ENCODE measurements at regions not wholly inside any gene's neighbourhood (a gene's known extent, or its start where the extent isn't known, plus 50 kb on each side); places are given as distances from the start of the nearest gene placed in this dataset.
"Not testable (repeated sequence)": the region's sequence is repeated elsewhere in the genome, so short reads cannot be mapped to it uniquely, and the experiment has no call there.

DNA sequence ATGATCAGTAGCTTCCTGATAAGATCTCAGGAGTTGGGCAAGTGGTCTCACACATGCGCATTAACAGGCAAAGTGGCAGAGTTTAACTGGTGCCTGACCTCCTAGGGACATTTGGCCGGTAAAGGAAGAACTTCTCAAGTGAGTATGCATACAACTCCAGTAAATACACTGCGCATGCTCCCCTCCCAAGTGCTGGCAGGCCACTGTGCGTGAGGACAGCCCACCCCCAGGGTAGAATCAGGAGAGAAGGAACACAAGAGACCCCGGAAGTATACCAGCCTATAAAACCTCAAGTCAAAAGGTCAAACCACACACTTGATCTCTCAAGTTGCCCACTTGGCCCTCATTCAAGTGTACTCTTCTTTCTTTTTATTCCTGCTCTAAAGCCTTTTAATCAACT, 225.5 kb upstream of the ANKRD50 start:
- DNase-seq = no peak

DNA sequence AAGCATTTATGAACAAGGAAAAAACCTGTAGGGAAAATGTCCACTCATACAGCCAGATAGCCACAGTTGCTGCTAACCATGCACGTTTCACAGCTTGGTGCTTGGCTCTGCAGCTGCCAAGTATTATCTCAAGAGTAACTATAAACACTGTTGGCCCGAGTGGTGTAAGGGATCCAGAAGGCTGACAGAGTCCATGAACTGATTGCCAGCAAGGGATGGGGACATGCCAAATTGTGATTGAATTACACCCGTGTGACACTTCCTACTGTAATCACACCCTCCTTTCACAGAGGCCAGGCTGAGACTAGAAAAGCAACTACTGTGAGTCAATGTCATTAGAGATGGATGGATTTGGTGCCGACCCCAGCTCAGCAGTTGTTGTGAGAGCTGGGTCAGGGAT, 223.9 kb upstream of the ANKRD50 start:
- DNase-seq = no peak

DNA sequence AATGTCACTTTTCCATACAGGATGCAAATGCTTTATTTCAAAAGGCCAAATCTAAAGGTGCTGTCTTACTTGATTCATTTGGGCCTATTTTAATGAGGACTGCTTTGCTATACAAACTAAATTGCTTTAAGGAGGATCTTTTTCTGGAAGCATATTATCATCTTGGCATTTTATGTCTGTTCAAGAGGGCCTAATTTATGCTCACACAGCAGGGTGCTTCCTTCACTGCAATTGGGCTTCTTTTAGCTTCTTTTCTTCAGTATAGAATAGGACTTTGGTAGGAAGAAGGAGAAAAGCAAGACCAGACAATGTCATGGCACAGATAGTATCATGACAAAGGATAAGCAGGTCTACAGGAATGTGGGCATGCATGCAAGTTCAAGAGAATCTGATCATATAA, 222.4 kb upstream of the ANKRD50 start:
- DNase-seq = no peak

DNA sequence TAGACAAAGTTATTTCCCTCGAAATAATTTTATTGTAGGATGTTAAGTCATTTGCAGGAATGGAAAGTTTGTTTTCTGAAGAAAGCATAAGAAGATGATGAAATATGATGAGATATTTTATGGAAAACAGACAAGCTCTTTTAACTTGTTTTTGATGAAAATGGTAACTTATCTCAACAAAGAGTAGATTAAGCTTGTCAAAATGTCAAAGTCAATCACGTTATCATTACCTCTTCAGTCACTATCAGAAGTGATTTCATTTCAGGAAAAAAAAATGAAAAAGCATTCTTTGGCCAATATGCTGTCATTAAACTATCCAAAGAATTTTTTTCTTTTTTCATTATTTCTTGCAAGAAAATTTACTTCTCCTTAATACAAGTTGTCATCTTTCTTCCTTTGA, 221.0 kb upstream of the ANKRD50 start:
- no peak for DNase-seq

DNA sequence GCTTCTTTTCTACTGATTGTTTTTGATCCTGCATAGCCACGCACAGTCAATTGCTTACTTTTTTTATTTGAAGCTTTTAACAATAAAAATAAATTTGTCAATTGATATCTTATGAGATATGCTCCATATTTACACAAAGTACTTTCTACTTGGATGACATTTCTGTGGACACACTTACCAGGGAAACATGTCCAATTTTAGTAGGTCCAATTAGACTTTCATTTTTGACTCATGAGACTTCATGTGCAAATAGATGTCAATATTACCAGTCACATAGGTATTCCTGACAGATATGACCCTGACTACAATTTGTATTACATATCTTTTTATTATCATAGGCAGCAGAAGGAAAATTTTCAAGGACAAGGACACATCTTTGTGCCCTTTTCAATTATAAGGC, 219.9 kb upstream of the ANKRD50 start:
- no peak for DNase-seq

DNA sequence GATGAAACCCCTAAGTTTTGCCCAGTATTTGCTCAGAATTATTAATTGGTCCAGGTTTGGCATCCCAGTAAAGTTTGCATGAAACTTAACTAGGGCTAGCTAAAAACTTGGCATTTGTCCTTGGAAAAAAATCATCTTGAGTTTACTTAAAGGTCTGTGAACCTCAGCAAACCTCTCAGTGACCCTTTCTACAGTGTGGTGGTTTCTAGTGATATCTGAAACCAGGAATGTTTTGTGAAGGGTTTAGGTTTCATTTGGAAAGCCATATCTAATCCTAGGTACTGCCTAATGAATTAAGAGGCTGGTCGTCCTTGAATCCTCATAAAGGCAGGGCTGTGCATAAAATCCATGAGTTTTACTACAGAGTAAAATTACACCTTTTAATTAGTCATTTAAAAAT, 218.5 kb upstream of the ANKRD50 start:
- DNase-seq = no peak

DNA sequence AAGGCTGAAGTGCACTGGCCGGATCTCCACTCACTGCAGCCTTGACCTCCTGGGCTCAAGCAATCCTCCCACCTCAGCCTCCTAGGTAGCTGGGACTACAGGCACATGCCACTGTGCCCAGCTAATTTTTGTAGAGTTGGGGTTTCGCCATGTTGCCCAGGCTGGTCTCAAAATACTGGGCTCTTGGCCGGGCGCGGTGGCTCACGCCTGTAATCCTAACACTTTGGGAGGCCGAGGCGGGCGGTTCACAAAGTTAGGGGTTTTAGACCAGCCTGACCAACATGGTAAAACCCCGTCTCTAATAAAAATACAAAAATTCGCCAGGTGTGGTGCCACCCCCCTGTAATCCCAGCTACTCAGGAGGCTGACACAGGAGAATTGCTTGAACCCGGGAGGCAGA, 210.2 kb upstream of the ANKRD50 start:
- not testable (repeated sequence) for DNase-seq

DNA sequence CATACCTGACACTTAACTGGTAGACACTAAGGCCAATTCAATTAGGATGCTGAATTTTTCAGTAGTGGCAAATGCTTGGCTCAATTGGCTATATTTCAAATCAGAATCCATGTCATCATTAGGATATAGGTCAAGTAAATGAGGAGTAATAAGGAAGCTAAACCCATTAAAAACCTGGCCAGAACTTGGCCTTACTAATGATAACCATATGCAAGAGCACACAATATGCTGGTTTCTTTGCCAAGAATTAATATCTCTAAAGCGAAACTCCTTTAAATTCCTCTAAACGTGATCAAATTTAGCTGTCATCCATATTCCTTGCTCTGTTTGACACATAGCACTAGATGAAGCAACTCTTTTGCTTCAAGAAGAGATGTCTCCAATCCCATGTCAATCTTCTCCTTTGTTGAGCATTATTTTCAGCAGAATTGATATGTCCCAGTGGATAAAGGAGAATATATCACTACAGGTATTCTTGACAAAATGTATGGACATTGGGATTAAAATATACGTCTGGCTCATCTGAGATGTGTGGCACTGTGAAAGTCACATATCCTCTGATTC, 206.1 kb upstream of the ANKRD50 start:
- DNase-seq = no peak

DNA sequence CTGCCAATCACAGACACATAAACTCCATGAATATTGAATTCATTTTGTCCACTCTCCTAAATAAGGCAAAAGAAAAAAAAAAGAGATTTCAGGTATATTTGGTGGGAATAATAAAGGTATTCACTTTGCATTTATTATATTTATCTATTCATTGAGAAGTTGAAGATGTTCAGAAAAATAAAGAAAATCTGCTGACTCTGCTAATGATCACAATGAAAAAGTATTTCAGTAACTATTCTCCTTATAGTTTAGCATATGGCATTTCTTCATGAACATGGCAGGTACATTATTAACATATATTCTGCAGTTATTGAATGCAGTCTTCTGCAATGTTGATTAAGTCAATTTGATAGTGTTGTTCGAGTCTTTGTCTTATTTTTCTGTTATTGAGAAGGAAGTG, 202.5 kb upstream of the ANKRD50 start:
- no peak for DNase-seq

DNA sequence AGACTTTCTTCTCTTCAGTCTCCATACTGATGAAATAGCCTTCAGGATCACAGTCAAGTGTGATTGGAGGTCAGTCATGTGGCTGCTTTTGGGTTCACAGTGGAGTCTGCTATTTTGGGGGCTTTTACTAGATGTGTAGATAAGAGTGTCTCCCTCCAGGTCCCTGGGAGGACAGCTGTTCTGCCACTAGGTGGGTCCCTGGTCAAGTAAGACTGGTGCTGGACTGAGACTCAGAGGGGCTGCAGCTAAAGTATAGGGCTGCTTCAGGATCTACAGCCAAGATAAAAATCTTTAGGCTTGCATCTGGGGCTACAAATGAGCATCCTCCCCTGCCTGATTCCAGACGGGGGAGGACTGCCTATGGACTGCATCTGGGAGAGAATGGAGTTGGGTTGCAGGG, 200.7 kb upstream of the ANKRD50 start:
- no peak for DNase-seq

DNA sequence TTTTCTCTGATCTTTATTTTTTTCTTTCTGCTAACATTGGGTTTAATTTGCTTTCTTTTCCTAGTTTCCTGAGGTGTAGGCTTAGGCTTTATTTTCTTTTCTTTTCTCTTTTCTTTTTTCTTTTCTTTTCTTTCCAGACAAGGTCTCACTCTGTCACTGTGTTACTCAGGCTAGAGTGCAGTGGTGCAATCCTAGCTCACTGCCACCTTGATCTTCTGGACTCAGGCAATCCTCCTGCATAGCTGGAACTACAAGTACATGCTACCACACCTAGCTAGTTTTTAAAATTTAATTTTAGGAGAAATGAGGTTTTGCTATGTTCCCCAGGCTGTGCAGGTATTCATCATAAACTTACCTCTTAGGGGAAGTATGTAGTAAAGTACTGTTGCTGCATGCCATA, 197.8 kb upstream of the ANKRD50 start:
- DNase-seq = no peak

DNA sequence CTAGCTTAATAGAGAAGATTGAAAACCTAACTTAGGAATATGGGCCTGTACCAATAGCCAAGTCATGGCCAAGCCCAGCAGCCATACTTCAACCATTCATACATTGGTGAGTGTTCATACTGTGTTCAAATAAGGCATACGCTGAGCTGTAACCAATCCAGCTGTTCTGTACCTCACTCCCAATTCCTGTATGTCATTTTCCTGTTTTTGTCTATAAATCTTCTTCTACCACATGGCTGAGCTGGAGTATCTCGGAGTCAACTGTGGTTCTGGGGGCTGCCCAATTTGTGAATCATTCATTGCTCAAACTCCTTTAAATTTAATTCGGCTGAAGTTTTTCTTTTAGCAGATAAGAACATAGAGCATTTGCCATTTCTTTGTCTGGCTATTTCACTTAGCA, 195.3 kb upstream of the ANKRD50 start:
- DNase-seq = no peak

DNA sequence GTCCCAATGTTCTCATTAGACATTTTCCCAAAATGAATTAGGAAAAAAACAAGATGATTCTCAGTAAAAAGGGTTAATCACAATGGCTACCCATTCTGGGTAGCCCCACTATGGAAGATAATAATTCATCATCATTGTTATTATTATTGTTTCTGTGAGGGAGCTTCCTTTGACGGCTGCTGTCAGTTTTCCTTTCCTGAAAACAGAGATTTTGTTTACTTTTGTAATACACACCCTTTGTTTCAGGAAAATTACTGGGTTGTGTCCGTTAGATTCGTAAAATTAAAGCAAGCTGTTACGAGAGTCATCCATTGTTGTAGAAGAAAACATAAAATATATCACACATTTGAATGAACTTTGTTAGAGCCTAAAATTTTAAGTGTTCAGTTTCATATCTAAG, 192.9 kb upstream of the ANKRD50 start:
- no peak for DNase-seq

DNA sequence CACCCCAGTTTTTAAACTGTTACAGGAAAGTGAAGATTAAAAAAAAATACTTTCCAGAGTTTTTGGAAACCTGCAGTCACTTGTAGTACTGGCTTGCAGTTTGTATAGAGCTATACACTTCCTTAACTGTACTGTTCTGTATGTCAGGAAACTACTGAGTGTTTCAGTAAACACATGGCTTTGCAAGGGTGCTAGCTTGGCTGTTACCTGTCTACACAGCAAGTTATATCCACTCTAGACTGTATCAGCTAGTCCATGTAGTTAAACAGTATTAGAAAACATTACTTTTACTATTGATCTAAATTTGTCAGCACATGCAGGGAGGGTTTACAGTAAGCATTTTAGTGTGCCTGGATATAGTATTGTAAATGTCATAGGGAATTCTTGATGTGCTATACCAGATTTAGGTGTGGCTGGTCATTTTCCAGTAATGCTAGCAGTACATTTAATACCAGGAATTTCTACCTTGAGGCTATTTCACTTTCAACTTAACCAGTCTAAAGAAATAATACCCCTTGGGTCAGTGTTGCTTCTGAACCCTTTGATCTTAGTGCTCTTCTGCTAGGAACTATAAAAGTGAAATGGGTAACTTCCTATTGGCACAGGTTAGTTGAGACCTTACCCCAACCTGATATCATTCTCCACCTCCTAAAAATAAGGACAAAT, 192.3 kb upstream of the ANKRD50 start:
- DNase-seq = no peak

DNA sequence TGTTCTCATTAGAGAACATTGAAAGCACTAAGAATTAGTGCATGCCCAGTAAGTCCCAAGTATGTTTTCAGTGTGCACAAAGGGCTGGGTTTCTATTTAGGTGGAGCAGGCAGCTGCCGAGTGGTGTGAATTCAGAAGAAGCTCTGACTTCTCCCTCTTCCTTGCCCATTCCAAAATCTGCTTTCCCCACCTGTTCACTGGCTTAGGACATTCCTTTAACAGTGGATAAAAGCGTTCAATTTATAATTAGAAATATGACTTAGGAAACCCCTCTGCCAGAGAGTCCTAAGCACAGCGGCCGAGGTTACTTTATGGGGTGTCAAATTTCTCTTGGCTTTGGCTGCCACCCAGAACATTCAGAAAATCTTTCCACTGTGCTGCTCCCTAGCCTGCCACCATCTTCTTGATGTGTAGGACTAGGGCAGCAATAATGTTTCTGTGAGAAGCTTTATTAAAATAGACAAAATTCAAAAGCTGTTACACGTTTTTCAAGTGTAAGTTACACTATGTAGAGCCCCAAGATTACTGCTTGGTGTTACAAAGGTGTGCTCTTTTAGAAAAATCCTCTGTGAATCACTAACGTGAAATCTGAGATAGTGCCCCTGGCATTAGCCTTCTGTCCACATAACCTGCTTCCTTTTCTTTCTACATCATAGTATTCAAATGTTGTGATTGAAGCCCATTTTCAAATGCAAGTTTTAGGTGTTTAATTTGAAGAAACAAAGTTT, 191.6 kb upstream of the ANKRD50 start:
- DNase-seq = no peak

DNA sequence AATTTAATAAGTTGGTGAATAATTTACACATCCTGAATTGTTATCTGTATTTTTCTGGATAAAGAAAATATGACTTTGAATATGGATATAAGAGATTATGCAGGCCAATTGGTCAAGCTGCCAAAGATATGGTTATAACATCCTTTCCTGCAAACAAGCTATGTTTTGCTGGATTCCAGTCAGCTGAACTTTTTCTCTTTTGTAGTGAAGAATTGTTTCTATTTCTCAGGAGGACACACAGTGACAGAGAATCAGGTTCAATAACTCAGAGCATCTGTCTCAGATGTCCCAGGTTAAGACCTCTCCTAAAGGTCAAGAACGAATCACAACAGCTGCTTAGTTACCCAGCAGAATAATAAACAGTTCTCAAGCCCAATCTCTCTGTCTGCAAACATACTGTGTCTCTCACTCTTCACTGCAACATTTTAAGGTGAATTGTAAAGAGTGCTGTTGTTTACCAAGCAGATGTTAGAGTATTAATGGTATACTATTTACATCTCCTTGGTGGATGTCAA, 189.5 kb upstream of the ANKRD50 start:
- no peak for DNase-seq

DNA sequence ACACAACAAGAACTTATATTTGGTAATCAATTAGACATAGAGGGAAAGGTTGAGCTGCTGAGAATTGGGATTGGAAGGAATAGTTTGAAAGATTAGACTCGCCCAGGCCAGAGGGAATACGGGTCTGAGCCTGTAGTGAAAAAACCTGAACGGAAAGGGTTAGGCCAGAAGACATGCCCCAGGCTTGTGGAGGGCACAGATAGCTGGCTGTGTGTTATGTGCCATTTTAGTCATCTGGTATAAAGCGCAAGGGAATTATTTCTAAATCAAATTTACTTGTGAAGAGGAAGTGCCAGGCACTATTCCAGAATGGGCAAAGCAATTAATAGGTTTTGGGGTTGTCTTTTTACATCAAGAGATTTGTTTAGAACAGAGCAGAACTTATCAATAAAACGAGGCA, 187.5 kb upstream of the ANKRD50 start:
- no peak for DNase-seq

DNA sequence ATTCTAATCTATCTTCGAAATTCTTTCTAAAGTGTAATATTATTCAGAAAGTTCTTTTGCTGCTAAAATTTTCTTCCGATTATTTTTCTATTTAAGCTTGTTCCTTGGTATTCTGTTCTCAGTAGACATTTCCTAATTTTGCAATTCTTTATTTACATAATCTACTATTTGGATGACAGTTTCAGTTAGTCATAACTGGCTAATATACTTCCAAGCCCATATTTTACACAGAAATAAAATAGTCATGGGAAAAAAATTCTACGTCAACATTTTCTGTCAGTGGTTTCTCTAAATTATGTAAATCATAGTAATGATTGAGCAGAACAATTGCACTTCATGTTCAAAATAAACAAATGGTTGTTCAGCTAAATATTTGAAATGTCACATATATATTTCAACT, 178.0 kb upstream of the ANKRD50 start:
- DNase-seq = no peak

DNA sequence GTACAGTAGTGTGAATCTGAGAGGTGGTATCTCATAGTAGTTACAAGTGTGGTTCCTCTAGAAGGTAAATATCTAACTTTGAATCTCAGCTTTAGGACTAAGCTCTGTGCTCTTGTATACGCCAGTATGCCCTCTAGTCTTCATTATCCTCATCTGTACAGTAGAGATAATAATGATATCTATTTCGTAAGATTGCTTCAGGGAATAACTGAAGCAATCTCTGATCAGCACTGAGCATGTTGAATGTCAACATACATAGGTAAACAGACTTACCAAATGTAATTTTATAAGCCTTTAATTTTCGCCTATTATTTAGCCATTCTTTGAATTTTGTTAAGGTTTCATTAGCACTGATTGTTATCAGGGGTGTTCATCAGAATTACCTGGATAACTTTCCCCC, 175.2 kb upstream of the ANKRD50 start:
- DNase-seq = no peak

DNA sequence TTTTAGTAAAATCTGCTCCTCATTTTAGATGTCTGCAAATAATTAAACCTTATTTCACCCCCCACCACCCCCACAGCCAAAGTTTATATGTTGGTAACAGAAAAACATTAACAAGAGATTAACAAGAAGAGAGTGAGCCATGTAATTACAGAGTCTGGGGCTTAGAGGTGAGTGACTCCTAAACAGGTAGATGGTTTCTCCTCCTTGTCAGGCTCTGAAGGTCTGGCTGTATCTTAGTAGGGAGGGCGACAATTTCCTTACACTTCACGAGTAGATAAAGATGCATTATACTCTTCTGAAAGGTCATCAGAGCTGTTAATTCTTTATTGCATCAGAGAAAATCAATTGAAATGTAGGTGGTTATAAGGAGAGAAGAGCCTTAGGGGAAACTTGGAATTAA, 171.8 kb upstream of the ANKRD50 start:
- no peak for DNase-seq

DNA sequence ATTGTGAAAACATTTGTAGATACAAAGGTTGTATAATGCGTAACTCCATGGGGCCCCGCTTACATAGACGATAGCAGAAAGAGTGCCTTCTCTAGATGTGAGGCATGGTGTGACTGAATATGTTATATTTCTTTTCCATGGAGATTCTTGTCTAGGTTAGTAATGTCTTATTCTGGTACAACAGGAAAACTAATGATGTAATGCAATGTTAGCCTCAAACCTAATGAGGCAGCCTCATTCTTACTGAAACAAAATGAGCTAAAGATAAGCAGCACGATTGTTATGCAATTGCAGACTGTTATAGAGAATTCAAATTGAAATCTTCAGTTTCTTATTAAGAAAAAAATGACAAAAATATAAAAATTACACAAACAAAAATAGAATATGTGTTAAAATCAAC, 171.1 kb upstream of the ANKRD50 start:
- DNase-seq = no peak

DNA sequence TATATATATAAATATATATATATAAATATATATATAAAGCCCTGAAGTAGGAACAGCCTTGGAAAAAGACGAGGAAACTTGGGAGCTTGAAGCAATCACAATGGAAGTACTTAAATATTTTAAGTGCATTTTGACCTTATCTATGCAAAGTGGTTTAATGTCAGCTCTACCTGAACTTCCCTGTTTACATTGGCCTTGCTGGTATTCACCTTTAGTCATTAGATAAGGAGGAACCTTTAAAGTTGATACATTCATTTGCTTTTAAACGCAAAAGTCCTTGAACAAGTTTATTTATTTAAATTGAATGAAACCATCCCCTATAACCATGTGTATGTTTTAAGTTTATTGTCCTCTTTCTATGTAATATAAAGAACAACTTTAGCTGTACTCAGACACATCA, 166.7 kb upstream of the ANKRD50 start:
- no peak for DNase-seq

DNA sequence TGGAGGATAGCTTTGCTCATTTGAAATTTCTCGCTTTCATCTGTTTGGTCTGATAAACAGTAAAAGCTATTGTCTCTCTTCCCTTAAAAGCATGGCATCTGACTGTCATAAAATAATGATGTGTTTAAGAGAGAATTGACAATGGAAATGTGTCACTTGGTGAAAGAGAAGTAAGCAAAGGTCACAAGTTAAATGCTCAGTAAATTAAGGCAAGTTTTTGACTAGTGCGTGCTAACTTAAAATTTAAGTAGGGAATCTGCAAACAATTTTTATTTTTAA, 161.6 kb upstream of the ANKRD50 start:
- DNase-seq = no peak

DNA sequence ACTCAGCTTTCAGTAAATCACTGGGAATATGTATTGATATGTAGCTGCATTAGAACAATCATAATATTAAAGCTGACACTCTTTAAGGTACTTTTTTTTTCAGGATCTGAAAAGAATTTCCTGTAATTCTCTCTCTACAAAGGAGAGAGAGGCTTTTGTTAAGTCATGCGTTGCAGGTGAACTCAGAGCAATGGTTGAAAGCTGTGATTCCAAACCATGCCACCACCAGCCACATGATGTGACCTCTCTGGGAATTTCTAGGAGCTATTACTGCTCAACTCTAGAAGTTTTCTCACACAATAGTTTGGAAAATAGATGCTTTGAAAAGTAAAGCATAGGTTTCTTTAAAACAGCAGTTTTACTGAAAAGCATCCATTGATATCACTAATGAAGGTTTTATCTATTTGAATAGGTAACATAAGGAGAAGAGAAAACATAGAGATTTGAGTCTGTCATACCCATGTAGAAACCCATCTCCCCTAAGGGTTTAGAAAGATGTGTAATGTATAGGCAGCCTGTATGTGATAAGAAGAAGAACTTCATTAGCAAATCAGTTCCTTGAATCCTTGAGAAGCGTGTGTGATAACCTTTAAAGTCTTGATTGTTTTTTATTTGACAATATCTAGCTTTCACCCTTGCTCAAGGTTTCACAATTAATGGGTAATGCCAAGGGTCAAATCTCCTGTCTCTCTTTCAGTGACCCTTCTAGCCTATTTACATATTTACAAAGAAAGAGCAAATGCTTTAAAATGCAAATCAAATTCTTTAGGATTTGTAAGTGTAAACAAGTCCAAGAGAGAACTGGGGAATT, 161.0 kb upstream of the ANKRD50 start:
- no peak for DNase-seq

All from SIG-M5 (cell line).